GM13977 (cell line): ENCODE measurements at regions not wholly inside any gene's neighbourhood (a gene's known extent, or its start where the extent isn't known, plus 50 kb on each side); places are given as distances from the start of the nearest gene placed in this dataset.

Experiments used
- DNase-seq: peaks from one replicate; pipeline ENCODE4 v3.0.0; 2012; ENCODE audit warnings: low spot score
- CTCF ChIP-seq: IDR thresholded peaks from 2 replicates; pipeline ENCODE4 v1.5.1; 2012; ENCODE audit warnings: mild to moderate bottlenecking, control low read depth; ENCODE audit not compliant: insufficient read depth; ENCODE audit errors: extremely low read depth, missing control alignments
- in situ Hi-C: fragments of 300-500 bp; cut with MboI; formaldehyde crosslinking; loops from one replicate; pipeline ENCODE4 v1.12.0; 2022; ENCODE audit warnings: low sequenced_read_pairs, low pct_unique_long_range_greater_than_20kb, mixed read lengths, inconsistent platforms; ENCODE audit not compliant: unreplicated experiment

GRCh38 chr4:185966997-185967775 lies 101.8 kb upstream of the TLR3 start:
- no peak for TF ChIP-seq CTCF
- in situ Hi-C loops: no loop called here
- no peak for DNase-seq

DNA sequence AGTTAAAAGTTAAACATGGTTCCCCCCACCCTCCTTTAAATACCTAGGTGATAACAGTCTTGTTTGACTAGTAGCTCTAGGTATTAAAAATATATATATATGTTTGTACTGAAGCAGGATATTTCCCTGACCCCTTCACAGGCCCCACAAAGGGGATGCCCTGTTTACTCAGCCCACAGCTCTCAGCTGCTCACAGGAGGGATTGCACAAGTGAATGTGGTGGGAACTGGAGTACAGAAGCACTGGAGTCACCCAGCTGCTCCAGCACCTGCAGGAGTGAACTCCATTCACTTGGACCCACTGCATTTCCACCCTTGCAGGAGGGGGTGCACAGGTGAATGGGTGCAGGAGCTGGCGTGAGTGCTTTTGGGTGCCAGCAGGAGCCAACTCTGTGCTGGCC lies 99.3 kb upstream of the TLR3 start:
- no peak for DNase-seq
- TF ChIP-seq CTCF: no peak
- in situ Hi-C loops: no loop called here

GRCh38 chr4:185987961-185988627 lies 80.9 kb upstream of the TLR3 start:
- in situ Hi-C loops: no loop called here
- TF ChIP-seq CTCF: no peak
- DNase-seq: no peak

GRCh38 chr4:185991770-185992169 lies 77.2 kb upstream of the TLR3 start:
- DNase-seq: peak; percentile 42
- TF ChIP-seq CTCF: no peak
- in situ Hi-C loops: no loop called here

- in situ Hi-C loops: no loop called here
- no peak for TF ChIP-seq CTCF
- DNase-seq: no peak
These were observed 76.4 kb upstream of the TLR3 start for GRCh38 chr4:185992585-185992984.

- no peak for DNase-seq
- no peak for TF ChIP-seq CTCF
- in situ Hi-C loops: no loop called here
These were observed 75.5 kb upstream of the TLR3 start for GRCh38 chr4:185993328-185993973.
